OCI-LY3 (cell line): ENCODE measurements at regions not wholly inside any gene's neighbourhood (a gene's known extent, or its start where the extent isn't known, plus 50 kb on each side); places are given as distances from the start of the nearest gene placed in this dataset.

Experiments
- EZH2phosphoT487 ChIP-seq: fragments of 200-600 bp; shearing (Covaris generic); IDR thresholded peaks from 2 replicates; pipeline ENCODE4 v1.6.1; 2018; ENCODE audit warnings: antibody characterized with exemption, mixed run types, low read depth
- TF ChIP-seq, protein P1 (sequence below): fragments of 200-600, 300-600 bp; sonication (generic); IDR thresholded peaks from 2 replicates; pipeline ENCODE4 v1.5.1; 2014; ENCODE audit warnings: antibody characterized with exemption, low read length, low read depth

DNA sequence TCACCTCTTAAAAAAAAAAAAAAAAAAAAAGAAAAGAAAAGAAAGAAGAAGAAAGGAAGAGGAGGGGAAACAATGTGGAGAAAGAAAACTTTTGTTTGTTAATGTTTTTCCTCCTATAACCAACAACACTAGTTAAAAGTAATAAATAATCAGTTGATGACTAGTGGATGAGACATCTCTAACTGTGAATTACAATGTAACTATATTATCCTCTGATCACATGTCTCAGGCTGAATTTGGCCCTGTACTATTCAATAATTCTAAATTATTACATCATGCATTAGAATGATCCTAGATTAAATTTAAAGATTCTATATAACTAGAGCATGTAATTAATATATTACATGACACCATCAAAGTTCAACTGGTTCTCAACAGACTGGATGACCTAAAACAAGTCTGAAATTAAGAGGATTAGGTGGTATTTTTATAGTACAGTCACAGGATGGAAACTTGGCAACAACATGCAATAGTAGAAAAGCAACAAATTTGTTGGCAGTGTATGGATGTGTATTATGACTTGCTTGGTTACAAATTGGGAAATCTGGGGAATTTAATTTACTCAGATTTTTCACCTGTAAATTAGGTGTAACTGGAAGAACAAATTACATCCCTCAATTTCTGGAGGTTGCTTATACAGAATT is 269.3 kb upstream of the SETBP1 start:
- TF ChIP-seq, protein P1, sequence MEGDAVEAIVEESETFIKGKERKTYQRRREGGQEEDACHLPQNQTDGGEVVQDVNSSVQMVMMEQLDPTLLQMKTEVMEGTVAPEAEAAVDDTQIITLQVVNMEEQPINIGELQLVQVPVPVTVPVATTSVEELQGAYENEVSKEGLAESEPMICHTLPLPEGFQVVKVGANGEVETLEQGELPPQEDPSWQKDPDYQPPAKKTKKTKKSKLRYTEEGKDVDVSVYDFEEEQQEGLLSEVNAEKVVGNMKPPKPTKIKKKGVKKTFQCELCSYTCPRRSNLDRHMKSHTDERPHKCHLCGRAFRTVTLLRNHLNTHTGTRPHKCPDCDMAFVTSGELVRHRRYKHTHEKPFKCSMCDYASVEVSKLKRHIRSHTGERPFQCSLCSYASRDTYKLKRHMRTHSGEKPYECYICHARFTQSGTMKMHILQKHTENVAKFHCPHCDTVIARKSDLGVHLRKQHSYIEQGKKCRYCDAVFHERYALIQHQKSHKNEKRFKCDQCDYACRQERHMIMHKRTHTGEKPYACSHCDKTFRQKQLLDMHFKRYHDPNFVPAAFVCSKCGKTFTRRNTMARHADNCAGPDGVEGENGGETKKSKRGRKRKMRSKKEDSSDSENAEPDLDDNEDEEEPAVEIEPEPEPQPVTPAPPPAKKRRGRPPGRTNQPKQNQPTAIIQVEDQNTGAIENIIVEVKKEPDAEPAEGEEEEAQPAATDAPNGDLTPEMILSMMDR: no peak
- TF ChIP-seq EZH2phosphoT487: no peak
